AG04450 (cell line): ENCODE measurements at regions not wholly inside any gene's neighbourhood (a gene's known extent, or its start where the extent isn't known, plus 50 kb on each side); places are given as distances from the start of the nearest gene placed in this dataset.
A peak's percentile ranks its signal among the peaks of the same experiment; 100 is the strongest.

Source experiments
- CTCF ChIA-PET: fragments of 300-600, 350-600 bp; formaldehyde crosslinking; extraction: SDS; loops from one replicate; lab custom pipeline; 2022; ENCODE audit warnings: antibody characterized with exemption, inconsistent platforms; lab: Charles Lee
- POLR2A ChIA-PET: fragments of 350-600 bp; formaldehyde crosslinking; extraction: SDS; loops from one replicate; lab custom pipeline; 2021; ENCODE audit warnings: antibody characterized with exemption, inconsistent platforms; lab: Yijun Ruan, JAX
- DNase-seq: peaks from one replicate; pipeline ENCODE4 v3.0.0-alpha.2; 2011; ENCODE audit warnings: low read depth, low spot score
- H3K27ac ChIP-seq: one replicate; pipeline ENCODE4 v1.5.1; 2012; ENCODE audit warnings: low read depth, low read length, control low read depth
- H3K27me3 ChIP-seq: one replicate; pipeline ENCODE4 v1.6.0; 2012; ENCODE audit warnings: low read length; ENCODE audit not compliant: control insufficient read depth, insufficient read depth
- H3K4me3 ChIP-seq: 2 replicates; pipeline ENCODE4 v1.5.1; 2011; ENCODE audit warnings: mild to moderate bottlenecking, low read depth, low read length, control low read depth
- H3K9me3 ChIP-seq: 2 replicates; pipeline ENCODE4 v1.5.1; 2012; ENCODE audit warnings: low read length; ENCODE audit not compliant: control insufficient read depth, insufficient read depth
- CTCF ChIP-seq: IDR thresholded peaks from 2 replicates; pipeline ENCODE4 v1.5.1; 2011; ENCODE audit warnings: low read depth, low read length, control low read depth, inconsistent platforms

- ChIA-PET CTCF (no interaction called here), POLR2A (no interaction called here)
- DNase-seq = no peak
These were observed 53.4 kb upstream of the SLC35B4 start for GRCh38 chr7:134370135-134370534.

GRCh38 chr7:134368851-134369544, 52.3 kb upstream of the SLC35B4 start:
- peak; percentile 23 for DNase-seq
- H3K9me3 ChIP-seq = no peaks in the 10 kb centered on the region
- H3K27me3 ChIP-seq = peaks cover 2% of the 10 kb centered on the region
- no peak overlapping the region for H3K27ac ChIP-seq
- ChIA-PET CTCF (interaction anchor here (0.6 to 2.6 kb wide), 2 partner anchors 12 to 222 kb away, joined by 3 to 11 read pairs; no protein-coding TSS in a partner anchor), POLR2A (no interaction called here)
- TF ChIP-seq CTCF = no peak
- H3K4me3 ChIP-seq = no peak overlapping the region

More at GRCh38 chr7:134370135-134370534, 53.4 kb upstream of the SLC35B4 start:
- Histone ChIP-seq H3K27me3 (peaks cover 5% of the 10 kb centered on the region), H3K27ac (no peak overlapping the region), H3K4me3 (no peak overlapping the region), H3K9me3 (no peaks in the 10 kb centered on the region)
- TF ChIP-seq CTCF = no peak

GRCh38 chr7:134367956-134368749, 51.4 kb upstream of the SLC35B4 start:
- Histone ChIP-seq H3K27ac (no peak overlapping the region), H3K4me3 (no peak overlapping the region), H3K9me3 (no peaks in the 10 kb centered on the region), H3K27me3 (peaks cover under 1% of the 10 kb centered on the region)
- TF ChIP-seq CTCF = no peak
- CTCF ChIA-PET = interaction anchor here (0.6 to 2.6 kb wide), 2 partner anchors 11 to 221 kb away, joined by 3 to 11 read pairs; no protein-coding TSS in a partner anchor
- no peak for DNase-seq
- POLR2A ChIA-PET = no interaction called here
